Activated CD4-positive, alpha-beta T cell treated with anti-CD3 and anti-CD28 coated beads, Interleukin-2, amount 50 U/mL, for 1 hour (primary cell): ENCODE measurements at regions not wholly inside any gene's neighbourhood (a gene's known extent, or its start where the extent isn't known, plus 50 kb on each side); places are given as distances from the start of the nearest gene placed in this dataset.
"Not testable (repeated sequence)": the region's sequence is repeated elsewhere in the genome, so short reads cannot be mapped to it uniquely, and the experiment has no call there.

Experiments used
- DNase-seq: peaks from one replicate; pipeline ENCODE4 v3.0.0-alpha.2; 2020

DNA sequence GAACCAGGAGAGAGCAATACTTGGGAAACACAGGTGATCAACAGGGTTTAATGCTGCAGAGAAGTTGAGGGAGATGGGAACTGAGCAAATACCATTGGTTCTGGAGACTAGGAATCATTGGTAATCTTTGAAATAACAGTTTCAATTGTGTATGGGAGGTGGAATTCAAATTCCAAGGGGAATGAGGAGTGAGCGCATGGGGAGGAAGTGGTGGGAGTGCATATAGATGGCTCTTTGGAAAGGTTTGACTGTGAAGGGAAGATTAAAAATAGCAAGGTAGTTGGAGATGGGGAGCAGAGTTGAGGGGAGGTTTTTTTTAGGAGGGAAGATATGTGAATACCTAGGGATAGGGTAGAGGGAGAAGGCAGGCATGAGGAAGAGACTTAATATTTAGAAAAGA is 51.1 kb upstream of the ROPN1 start:
- no peak for DNase-seq

GRCh38 chr3:124044956-124045355 is 53.0 kb upstream of the ROPN1 start:
- no peak for DNase-seq

DNA sequence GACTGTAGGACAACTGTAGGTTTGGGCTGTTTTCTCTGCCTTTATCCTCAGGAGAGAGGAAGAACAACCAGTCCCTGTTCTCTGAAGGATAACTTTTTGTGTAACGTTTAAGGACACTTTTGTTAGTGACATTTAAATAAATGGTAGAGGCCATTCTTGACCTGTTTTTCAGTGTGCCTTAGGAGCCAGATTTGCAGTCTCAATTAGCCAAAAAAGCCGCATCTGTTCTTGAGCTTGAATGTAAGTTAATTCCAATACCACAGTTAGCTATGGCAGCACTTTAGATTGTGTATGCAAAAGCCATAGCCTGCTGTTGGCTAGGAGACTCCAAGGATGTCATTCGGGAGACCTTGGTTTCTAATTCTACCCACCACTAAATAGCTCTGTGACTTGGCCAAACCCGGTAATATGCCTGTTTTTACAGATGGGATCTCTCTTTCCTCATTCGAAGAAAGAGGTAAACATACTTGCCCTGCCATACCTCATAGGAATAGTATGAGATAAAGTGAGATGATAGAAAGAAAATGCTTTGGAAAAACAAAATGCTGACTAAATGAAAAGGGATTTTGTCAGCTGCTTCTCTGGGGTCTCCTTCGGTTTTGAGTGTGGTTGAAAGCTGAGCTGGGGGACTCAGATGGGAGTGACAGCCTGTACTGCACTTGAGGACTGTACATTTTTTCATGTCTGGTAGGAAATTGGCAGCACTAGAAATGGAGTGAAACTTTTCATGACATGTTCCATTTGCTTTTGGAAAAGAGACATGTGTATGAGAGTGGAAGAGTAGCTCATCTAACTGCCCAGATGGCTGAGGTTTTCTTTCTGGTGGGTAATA is 57.3 kb upstream of the ROPN1 start:
- DNase-seq, result no peak

DNA sequence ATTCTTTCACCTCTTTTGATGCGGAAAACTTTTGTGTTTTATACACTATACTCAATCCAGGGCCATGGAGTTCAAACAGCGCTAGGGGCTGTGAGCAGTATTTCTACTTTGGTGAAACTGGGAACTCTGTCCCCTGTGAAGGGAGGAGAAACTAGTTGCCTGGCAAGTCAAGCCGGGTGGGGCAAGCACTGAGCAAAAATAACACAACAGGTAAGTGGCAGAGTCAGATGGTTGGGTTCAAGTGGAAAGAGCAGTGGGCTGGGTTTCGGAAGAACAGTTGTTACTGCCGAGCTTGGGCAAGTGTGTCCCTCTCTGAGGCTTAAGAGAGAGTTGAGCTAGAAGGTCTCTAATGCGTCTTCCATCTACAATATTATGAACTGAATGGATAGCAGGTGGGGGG is 59.7 kb upstream of the ROPN1 start:
- no peak for DNase-seq

DNA sequence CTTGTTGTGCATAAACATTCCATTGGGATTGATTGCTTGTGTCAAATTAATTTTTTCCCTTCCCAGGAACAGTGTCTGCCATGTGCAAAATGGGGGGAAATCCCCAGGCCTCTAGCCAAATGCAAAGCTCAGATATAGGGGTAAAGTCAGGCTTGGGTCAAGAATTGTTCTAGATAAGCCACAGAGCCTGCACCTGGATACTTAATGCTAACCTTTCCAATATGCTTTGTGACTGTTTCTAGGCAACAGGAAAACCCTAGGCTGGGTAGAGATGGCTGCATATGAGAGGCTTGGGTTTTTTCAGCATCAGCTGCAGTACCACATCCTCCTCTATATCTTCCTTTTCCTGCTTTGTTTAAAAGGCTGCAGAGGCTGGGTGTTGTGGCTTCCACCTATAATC is 61.9 kb upstream of the ROPN1 start:
- DNase-seq, result no peak

DNA sequence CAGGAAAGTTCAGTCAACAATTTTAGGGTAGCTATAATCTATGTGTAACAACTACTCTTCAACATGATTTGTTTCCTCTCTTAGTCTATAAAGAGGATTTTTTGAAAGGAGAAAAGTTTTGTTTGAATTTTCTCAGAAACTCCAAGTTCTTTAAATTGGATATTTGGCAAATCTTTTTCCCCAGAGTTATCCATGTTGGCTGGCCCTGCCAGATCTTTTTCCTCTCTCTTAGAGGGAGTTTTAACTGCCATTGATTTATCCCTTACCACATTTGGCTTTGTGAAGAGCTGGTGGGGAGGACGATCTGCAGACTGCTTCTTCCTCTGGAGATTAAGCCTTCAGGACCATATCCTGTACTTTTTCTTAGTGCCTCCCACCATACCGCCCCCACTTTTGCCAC is 64.9 kb upstream of the ROPN1 start:
- no peak for DNase-seq

DNA sequence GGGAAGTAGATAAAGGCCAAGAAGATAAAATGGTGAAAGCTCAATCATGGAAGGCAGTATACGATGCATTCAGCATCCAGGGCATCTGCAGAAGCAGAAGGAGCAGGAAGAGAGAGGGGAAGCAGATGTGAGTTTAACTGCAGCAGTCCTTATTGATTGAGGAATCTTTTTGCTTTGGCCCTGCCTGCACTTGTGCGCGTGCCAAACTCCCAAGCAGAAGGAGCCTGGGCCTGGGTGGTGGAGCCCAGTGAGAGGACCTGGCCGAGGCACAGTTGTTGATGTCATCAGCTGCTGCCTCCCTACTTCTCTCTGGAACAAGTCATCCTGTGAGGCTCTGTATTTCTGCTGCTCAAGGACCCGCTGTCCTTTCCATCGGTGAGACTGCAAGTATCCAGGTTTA is 65.5 kb upstream of the ROPN1 start:
- no peak for DNase-seq

- no peak for DNase-seq
These were observed 67.7 kb upstream of the ROPN1 start for GRCh38 chr3:124059580-124059979.

GRCh38 chr3:124063197-124063909 is 71.4 kb upstream of the ROPN1 start:
- no peak for DNase-seq

- DNase-seq, result no peak
These were observed 72.1 kb upstream of the ROPN1 start for GRCh38 chr3:124064050-124064449.

DNA sequence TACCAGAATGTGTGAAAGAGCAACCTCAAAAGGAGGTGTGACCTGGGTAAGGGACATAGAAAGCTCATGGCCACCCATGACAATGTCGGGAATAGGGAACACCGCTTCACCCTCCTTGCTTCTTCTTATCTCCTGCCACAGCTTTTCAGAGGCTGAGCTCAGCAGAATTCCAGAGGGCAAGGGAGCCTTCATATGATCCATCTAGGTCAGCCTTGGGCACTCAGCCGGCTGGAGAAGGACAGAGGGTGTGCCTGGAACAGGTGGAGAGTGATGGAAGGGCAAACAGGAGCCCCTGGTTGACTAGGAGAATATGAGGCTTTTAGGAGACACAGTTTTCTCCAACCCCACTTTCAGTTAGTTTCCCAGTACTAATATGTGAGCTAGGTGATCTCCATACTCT is 74.6 kb upstream of the ROPN1 start:
- DNase-seq, result not testable (repeated sequence)

- DNase-seq, result not testable (repeated sequence)
These were observed 77.8 kb upstream of the ROPN1 start for GRCh38 chr3:124069706-124070105.

- DNase-seq, result not testable (repeated sequence)
These were observed 83.2 kb upstream of the ROPN1 start for GRCh38 chr3:124075090-124075489.

DNA sequence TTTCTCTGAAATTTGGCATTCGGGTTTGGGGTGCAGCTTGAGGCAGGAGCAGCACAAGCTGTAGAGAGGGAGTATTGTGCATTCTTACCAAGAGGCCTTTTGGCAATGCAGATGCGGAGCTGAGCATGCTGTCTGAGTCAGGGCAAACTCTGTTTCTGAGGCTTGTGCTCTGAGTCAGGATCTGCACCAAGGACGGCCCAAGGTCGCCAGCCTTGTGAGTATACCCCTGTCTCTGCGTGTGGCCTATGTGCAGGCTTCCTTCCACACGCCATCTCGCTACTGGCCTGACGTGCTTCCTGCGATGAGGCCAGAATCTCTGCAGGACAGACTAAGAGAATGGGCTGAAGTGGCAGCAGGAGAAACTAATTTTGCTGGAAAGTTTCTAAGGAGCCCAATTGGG is 83.8 kb upstream of the ROPN1 start:
- DNase-seq, result no peak

- no peak for DNase-seq
These were observed 84.3 kb upstream of the ROPN1 start for GRCh38 chr3:124076235-124076634.

DNA sequence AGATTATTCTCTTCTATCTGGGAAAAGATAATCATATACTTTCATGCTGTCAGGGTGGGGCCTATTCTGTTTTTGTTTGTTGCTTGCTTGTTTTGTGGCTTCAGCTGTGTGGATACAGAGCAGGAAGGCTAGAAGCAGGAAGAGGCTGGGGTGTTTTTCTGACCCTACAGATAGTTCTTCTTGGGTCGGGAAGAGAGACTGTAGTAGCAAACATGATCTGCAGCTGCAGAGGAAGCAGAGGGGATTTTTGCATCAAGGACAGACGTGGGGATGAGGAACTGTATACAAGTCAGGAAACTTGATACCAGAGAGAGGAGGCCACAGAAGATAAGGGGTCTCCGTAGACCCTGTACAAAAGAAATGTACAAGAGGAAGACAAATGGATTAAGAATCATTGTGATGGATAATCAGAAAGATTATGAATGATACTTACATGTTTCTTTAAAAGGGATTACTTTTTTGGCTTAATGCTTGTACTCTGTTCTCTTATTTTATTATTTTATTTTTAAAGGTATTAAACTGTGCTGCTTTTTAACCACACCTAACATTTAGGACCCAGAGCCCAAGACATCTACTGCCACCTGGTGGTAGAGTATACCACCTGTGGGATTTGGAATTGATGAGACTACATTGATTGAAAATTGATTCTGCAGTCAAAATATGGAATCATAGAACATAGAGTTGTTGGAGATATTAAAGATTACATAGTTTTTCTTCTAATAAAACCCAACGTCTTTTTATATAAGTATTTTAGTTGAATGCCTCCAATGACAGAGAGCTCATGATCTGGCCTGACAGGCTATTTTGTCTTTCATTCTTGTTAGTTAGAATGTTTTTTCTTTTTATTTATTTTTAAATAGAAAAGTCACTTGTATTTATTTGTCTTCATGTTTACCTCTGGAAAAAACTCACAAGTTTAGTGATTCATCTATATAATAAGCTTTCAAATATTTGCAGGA is 87.3 kb upstream of the ROPN1 start:
- DNase-seq, result no peak

DNA sequence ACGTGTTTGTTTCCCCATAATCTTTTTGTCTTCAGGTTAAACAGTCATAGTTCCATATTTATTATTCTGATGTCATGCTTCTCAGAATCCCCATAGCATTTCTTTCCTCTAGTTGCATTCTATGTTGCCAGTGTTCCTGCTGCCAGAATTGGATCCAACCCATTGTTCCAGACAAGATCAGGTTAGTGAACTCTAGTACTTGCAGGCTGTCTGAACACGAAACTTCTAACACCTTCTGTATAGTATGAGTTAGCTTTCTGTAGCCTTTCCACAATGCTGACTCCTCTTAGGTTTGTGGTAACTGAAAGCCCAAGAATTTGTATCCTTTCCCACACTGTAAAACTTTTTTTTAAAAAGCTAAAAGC is 88.0 kb upstream of the ROPN1 start:
- no peak for DNase-seq

GRCh38 chr3:124082343-124082742 is 90.4 kb upstream of the ROPN1 start:
- DNase-seq, result no peak

GRCh38 chr3:124084022-124084881 is 92.3 kb upstream of the ROPN1 start:
- no peak for DNase-seq

GRCh38 chr3:124088801-124089200 is 96.9 kb upstream of the ROPN1 start:
- DNase-seq, result no peak

GRCh38 chr3:124089214-124089613 is 97.3 kb upstream of the ROPN1 start:
- no peak for DNase-seq

- no peak for DNase-seq
These were observed 99.8 kb upstream of the ROPN1 start for GRCh38 chr3:124091716-124092115.
